ENCODE measurements at regions not wholly inside any gene's neighbourhood (a gene's known extent, or its start where the extent isn't known, plus 50 kb on each side); places are given as distances from the start of the nearest gene placed in this dataset.

GRCh38 chr5:114204923-114205322 is 156.9 kb upstream of the KCNN2 start:
- ChIA-PET POLR2A (no interaction called here), CTCF (no interaction called here)
- TF ChIP-seq, protein P1, sequence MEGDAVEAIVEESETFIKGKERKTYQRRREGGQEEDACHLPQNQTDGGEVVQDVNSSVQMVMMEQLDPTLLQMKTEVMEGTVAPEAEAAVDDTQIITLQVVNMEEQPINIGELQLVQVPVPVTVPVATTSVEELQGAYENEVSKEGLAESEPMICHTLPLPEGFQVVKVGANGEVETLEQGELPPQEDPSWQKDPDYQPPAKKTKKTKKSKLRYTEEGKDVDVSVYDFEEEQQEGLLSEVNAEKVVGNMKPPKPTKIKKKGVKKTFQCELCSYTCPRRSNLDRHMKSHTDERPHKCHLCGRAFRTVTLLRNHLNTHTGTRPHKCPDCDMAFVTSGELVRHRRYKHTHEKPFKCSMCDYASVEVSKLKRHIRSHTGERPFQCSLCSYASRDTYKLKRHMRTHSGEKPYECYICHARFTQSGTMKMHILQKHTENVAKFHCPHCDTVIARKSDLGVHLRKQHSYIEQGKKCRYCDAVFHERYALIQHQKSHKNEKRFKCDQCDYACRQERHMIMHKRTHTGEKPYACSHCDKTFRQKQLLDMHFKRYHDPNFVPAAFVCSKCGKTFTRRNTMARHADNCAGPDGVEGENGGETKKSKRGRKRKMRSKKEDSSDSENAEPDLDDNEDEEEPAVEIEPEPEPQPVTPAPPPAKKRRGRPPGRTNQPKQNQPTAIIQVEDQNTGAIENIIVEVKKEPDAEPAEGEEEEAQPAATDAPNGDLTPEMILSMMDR (IDR thresholded peaks at IDR 0.05; ENCODE audit: control extremely low read depth, extremely low read depth, low read depth, missing control alignments), result no peak
- no peak for DNase-seq (ENCODE audit: extremely low spot score)

DNA sequence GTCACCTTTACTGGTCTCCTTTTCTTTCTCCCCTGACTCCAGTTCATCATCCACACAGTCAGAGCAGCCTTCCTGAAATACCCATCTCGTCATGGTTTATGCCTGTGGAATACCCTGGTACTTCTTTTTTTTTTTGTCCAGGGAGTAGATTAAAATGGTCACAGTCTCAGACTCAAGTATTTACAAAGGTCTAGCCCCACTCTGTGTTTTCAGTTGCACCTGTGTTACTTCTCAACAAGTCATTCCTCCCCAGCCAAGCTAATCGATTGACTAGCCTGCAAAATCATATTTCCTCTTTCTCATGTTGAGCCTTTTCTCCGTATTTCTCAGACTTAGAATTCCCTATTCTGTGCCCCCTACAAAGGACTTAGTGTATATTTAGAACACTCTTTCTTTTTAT is 155.2 kb upstream of the KCNN2 start:
- no peak for DNase-seq (ENCODE audit: extremely low spot score)
- ChIA-PET POLR2A (no interaction called here), CTCF (interaction anchor here (0.6 to 1.3 kb wide), 3 partner anchors 17 to 471 kb away, joined by 3 to 4 read pairs (median 3); no protein-coding TSS in a partner anchor)
- TF ChIP-seq, protein P1 (IDR thresholded peaks at IDR 0.05; ENCODE audit: control extremely low read depth, extremely low read depth, low read depth, missing control alignments), result no peak

GRCh38 chr5:114207615-114208014 is 154.3 kb upstream of the KCNN2 start:
- DNase-seq (ENCODE audit: extremely low spot score), result no peak
- CTCF ChIA-PET, result no interaction called here
- POLR2A ChIA-PET, result no interaction called here
- TF ChIP-seq, protein P1 (IDR thresholded peaks at IDR 0.05; ENCODE audit: control extremely low read depth, extremely low read depth, low read depth, missing control alignments), result no peak

DNA sequence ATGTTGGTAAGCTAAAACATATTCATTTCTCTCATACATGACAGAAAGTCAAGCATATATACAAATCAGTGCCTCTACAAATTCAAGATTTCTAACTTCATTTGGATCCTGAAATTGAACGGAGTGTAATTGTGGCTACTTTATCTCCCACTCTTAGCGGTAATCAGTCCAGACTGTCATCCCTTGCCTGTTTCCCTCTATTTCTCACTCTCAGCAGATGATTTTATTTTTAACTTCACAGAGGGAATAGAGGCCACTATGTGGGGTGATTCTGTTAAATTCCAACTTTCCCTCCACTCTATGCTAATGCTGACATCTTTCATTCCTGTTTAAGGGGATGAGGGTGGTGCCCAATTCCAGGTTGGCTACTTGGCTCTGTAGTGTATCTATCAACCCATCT is 153.8 kb upstream of the KCNN2 start:
- ChIA-PET POLR2A (no interaction called here), CTCF (no interaction called here)

DNA sequence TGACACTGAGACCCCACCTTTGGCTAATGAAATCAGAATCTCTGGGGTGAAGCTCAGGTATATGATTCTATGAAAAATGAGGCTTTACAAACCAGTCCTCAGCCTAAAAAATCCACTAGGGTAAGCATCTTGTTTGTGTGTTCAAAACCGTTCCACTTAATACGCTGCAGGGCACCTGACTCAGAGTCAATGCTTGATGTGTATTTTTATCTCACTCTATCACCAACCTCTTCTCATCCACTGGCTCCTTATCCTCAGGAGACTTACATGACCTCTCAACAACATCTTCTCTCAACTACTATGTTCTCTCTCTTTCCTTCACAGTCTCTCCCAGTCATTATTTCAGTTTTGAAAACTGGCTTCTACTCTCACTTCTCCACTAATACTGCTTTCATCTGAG is 153.3 kb upstream of the KCNN2 start:
- DNase-seq (ENCODE audit: extremely low spot score), result no peak
- TF ChIP-seq, protein P1 (IDR thresholded peaks at IDR 0.05; ENCODE audit: control extremely low read depth, extremely low read depth, low read depth, missing control alignments), result no peak
- POLR2A ChIA-PET, result no interaction called here
- CTCF ChIA-PET, result no interaction called here

More for the DNA sequence above, 153.8 kb upstream of the KCNN2 start:
- no peak for DNase-seq (ENCODE audit: extremely low spot score)
- TF ChIP-seq, protein P1 (IDR thresholded peaks at IDR 0.05; ENCODE audit: control extremely low read depth, extremely low read depth, low read depth, missing control alignments), result no peak

DNA sequence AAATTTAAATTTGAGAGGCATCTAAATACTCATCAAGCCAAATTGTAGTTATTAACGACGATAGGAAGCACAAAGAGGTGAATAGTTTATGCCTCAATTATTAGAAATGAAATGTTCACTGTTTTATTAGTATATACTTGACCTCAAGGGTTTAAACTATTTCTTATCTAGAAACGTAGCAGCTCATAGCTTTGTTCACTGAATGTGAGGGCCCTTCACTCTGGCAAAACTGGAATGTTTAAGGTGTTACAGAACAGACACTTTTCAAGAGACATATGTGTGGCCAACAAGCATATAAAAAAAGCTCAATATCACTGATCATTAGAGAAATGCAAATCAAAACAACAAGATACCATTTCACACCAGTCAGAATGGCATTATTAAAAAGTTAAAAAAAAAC is 151.2 kb upstream of the KCNN2 start:
- POLR2A ChIA-PET, result no interaction called here
- CTCF ChIA-PET, result no interaction called here
- no peak for DNase-seq (ENCODE audit: extremely low spot score)
- TF ChIP-seq, protein P1 (IDR thresholded peaks at IDR 0.05; ENCODE audit: control extremely low read depth, extremely low read depth, low read depth, missing control alignments), result no peak

GRCh38 chr5:114221807-114222206 is 140.1 kb upstream of the KCNN2 start:
- TF ChIP-seq, protein P1 (IDR thresholded peaks at IDR 0.05; ENCODE audit: control extremely low read depth, extremely low read depth, low read depth, missing control alignments), result no peak
- POLR2A ChIA-PET, result no interaction called here
- CTCF ChIA-PET, result interaction anchor here (1.1 to 1.2 kb wide), 2 partner anchors 9 to 12 kb away, joined by 3 read pairs; no protein-coding TSS in a partner anchor
- no peak for DNase-seq (ENCODE audit: extremely low spot score)

Measured in GM10248 (cell line).